OCI-LY3 (cell line): ENCODE measurements at regions not wholly inside any gene's neighbourhood (a gene's known extent, or its start where the extent isn't known, plus 50 kb on each side); places are given as distances from the start of the nearest gene placed in this dataset.

Experiments
- H2AFZ ChIP-seq: fragments of 200-600, 300-600 bp; shearing (Covaris generic); 2 replicates; pipeline ENCODE4 v1.6.0; 2014; ENCODE audit warnings: antibody characterized with exemption, low read depth, low read length
- H3K27ac ChIP-seq: fragments of 200-600, 300-600 bp; sonication (generic); 2 replicates; pipeline ENCODE4 v1.5.1; 2014; ENCODE audit warnings: mild to moderate bottlenecking, low read length, moderate library complexity, mixed read lengths
- H3K27me3 ChIP-seq: fragments of 200-600, 300-600 bp; sonication (generic); 2 replicates; pipeline ENCODE4 v1.6.1; 2014; ENCODE audit warnings: low read depth, low read length, mixed read lengths
- H3K36me3 ChIP-seq: fragments of 200-600, 300-600 bp; sonication (generic); replicated peaks from 2 replicates; pipeline ENCODE3; 2014; ENCODE audit warnings: low read depth, low read length, mixed read lengths
- H3K4me1 ChIP-seq: fragments of 300-600, 200-600 bp; sonication (generic); 2 replicates; pipeline ENCODE4 v1.6.1; 2014; ENCODE audit warnings: low read length, mixed read lengths
- H3K4me2 ChIP-seq: fragments of 200-600, 300-600 bp; sonication (generic); 2 replicates; pipeline ENCODE4 v1.6.1; 2014; ENCODE audit warnings: low read length, mixed read lengths
- H3K4me3 ChIP-seq: fragments of 300-600, 200-600 bp; sonication (generic); 2 replicates; pipeline ENCODE4 v1.5.1; 2014; ENCODE audit warnings: antibody characterized with exemption, mild to moderate bottlenecking, low read length, moderate library complexity
- H3K79me2 ChIP-seq: fragments of 300-600, 200-600 bp; shearing (Covaris generic); 2 replicates; pipeline ENCODE4 v1.6.1; 2014; ENCODE audit warnings: mild to moderate bottlenecking, low read length, mixed read lengths
- H3K9ac ChIP-seq: fragments of 300-600, 200-600 bp; shearing (Covaris generic); 2 replicates; pipeline ENCODE4 v1.6.0; 2014; ENCODE audit warnings: mild to moderate bottlenecking, low read length, moderate library complexity
- H3K9me3 ChIP-seq: fragments of 200-600, 300-600 bp; shearing (Covaris generic); 2 replicates; pipeline ENCODE4 v1.6.1; 2014; ENCODE audit warnings: low read length, mixed read lengths; ENCODE audit not compliant: insufficient read depth
- H4K20me1 ChIP-seq: fragments of 200-600, 300-600 bp; sonication (generic); 2 replicates; pipeline ENCODE4 v1.6.1; 2016; ENCODE audit warnings: low read length, mixed read lengths; ENCODE audit not compliant: insufficient read depth
- CTCF ChIP-seq: fragments of 200-600, 300-600 bp; sonication (generic); IDR thresholded peaks from 2 replicates; pipeline ENCODE4 v1.5.1; 2014; ENCODE audit warnings: antibody characterized with exemption, low read length, low read depth
- EZH2phosphoT487 ChIP-seq: fragments of 200-600 bp; shearing (Covaris generic); IDR thresholded peaks from 2 replicates; pipeline ENCODE4 v1.6.1; 2018; ENCODE audit warnings: antibody characterized with exemption, mixed run types, low read depth

GRCh38 chr9:91113016-91113415 is 248.7 kb downstream of the AUH start:
- Histone ChIP-seq H3K36me3 (no peaks in the 10 kb centered on the region), H3K79me2 (no peaks in the 10 kb centered on the region), H3K4me3 (no peak overlapping the region), H3K9me3 (peaks cover 4% of the 10 kb centered on the region; the same call in 1 of the 2 replicates), H3K9ac (no peak overlapping the region), H3K27me3 (peaks cover 10% of the 10 kb centered on the region), H3K4me2 (no peak overlapping the region), H3K4me1 (no peaks in the 10 kb centered on the region), H4K20me1 (no peaks in the 10 kb centered on the region), H2AFZ (no peak overlapping the region), H3K27ac (no peak overlapping the region)
- TF ChIP-seq EZH2phosphoT487 (no peak), CTCF (no peak)

GRCh38 chr9:91114450-91114849 is 247.3 kb downstream of the AUH start:
- TF ChIP-seq EZH2phosphoT487 (no peak), CTCF (no peak)
- no peaks in the 10 kb centered on the region for H4K20me1 ChIP-seq
- H3K79me2 ChIP-seq, result no peaks in the 10 kb centered on the region
- peaks cover 4% of the 10 kb centered on the region; the same call in 1 of the 2 replicates for H3K9me3 ChIP-seq
- no peaks in the 10 kb centered on the region for H3K36me3 ChIP-seq
- no peak overlapping the region for H3K4me3 ChIP-seq
- no peak overlapping the region for H3K27ac ChIP-seq
- H3K4me2 ChIP-seq, result no peak overlapping the region
- H3K27me3 ChIP-seq, result peaks cover 10% of the 10 kb centered on the region
- no peak overlapping the region for H2AFZ ChIP-seq
- no peaks in the 10 kb centered on the region for H3K4me1 ChIP-seq
- no peak overlapping the region for H3K9ac ChIP-seq

GRCh38 chr9:91116211-91116610 is 245.5 kb downstream of the AUH start:
- Histone ChIP-seq H3K36me3 (no peaks in the 10 kb centered on the region), H3K9me3 (no peaks in the 10 kb centered on the region), H3K9ac (no peak overlapping the region), H3K4me1 (no peaks in the 10 kb centered on the region), H3K4me2 (no peak overlapping the region), H3K4me3 (no peak overlapping the region), H4K20me1 (no peaks in the 10 kb centered on the region), H2AFZ (no peak overlapping the region), H3K27ac (no peak overlapping the region), H3K79me2 (no peaks in the 10 kb centered on the region), H3K27me3 (peaks cover 13% of the 10 kb centered on the region)
- no peak for TF ChIP-seq CTCF

- H3K36me3 ChIP-seq, result no peaks in the 10 kb centered on the region
- H2AFZ ChIP-seq, result no peak overlapping the region
- H3K4me1 ChIP-seq, result no peaks in the 10 kb centered on the region
- H3K79me2 ChIP-seq, result no peaks in the 10 kb centered on the region
- no peak overlapping the region for H3K4me2 ChIP-seq
- H4K20me1 ChIP-seq, result no peaks in the 10 kb centered on the region
- no peak overlapping the region for H3K9ac ChIP-seq
- no peak overlapping the region for H3K27ac ChIP-seq
- H3K9me3 ChIP-seq, result no peaks in the 10 kb centered on the region
- no peak overlapping the region for H3K4me3 ChIP-seq
- TF ChIP-seq CTCF (no peak), EZH2phosphoT487 (no peak)
- peaks cover 13% of the 10 kb centered on the region for H3K27me3 ChIP-seq
Measured at GRCh38 chr9:91116711-91117110, 245.0 kb downstream of the AUH start.
